Hematopoietic multipotent progenitor cell (in vitro differentiated cells): ENCODE measurements at regions not wholly inside any gene's neighbourhood (a gene's known extent, or its start where the extent isn't known, plus 50 kb on each side); places are given as distances from the start of the nearest gene placed in this dataset.
"Not testable (repeated sequence)": the region's sequence is repeated elsewhere in the genome, so short reads cannot be mapped to it uniquely, and the experiment has no call there.

Experiments used
- DNase-seq, 3 donors: peaks; one replicate each; pipeline ENCODE4 v3.0.0-alpha.2; 2011 to 2015; ENCODE audit warnings: low read depth in 2 of 3, low spot score in 2 of 3

- DNase-seq: no peak
Observed at GRCh38 chr10:25707976-25708671, 225.9 kb upstream of the MYO3A start.

GRCh38 chr10:25713894-25714240, 220.2 kb upstream of the MYO3A start:
- no peak for DNase-seq

- no peak for DNase-seq
Observed at GRCh38 chr10:25724241-25724640, 209.8 kb upstream of the MYO3A start.

- DNase-seq: peak in 2 of 3 donors; percentile 23 to 57
Observed at GRCh38 chr10:25725917-25726716, 207.9 kb upstream of the MYO3A start.

- no peak for DNase-seq
Observed at GRCh38 chr10:25738776-25739175, 195.3 kb upstream of the MYO3A start.

GRCh38 chr10:25743832-25744231, 190.2 kb upstream of the MYO3A start:
- no peak for DNase-seq

GRCh38 chr10:25744574-25744973, 189.5 kb upstream of the MYO3A start:
- no peak for DNase-seq

- no peak for DNase-seq
Observed at GRCh38 chr10:25745976-25746375, 188.1 kb upstream of the MYO3A start.

- no peak for DNase-seq
Observed at GRCh38 chr10:25747084-25747483, 186.9 kb upstream of the MYO3A start.

- no peak for DNase-seq
Observed at GRCh38 chr10:25748509-25748908, 185.5 kb upstream of the MYO3A start.

- DNase-seq: no peak
Observed at GRCh38 chr10:25753776-25754175, 180.3 kb upstream of the MYO3A start.

- not testable (repeated sequence) for DNase-seq
Observed at GRCh38 chr10:25755874-25756273, 178.2 kb upstream of the MYO3A start.

GRCh38 chr10:25756784-25757183, 177.2 kb upstream of the MYO3A start:
- no peak for DNase-seq

GRCh38 chr10:25758041-25758457, 176.0 kb upstream of the MYO3A start:
- peak in 2 of 3 donors; percentile 23 to 59 for DNase-seq

GRCh38 chr10:25758511-25758910, 175.5 kb upstream of the MYO3A start:
- DNase-seq: no peak

GRCh38 chr10:25761937-25762336, 172.1 kb upstream of the MYO3A start:
- DNase-seq: no peak

GRCh38 chr10:25766213-25766612, 167.8 kb upstream of the MYO3A start:
- DNase-seq: no peak

GRCh38 chr10:25766687-25767221, 167.3 kb upstream of the MYO3A start:
- peak in 2 of 3 donors; percentile 19 to 34 for DNase-seq

GRCh38 chr10:25768167-25768566, 165.9 kb upstream of the MYO3A start:
- DNase-seq: no peak

GRCh38 chr10:25778646-25779045, 155.4 kb upstream of the MYO3A start:
- DNase-seq: no peak

GRCh38 chr10:25786161-25786560, 147.9 kb upstream of the MYO3A start:
- DNase-seq: no peak

GRCh38 chr10:25786899-25787298, 147.1 kb upstream of the MYO3A start:
- DNase-seq: no peak
